Parathyroid adenoma (tissue), 2 donors: ENCODE measurements at regions not wholly inside any gene's neighbourhood (a gene's known extent, or its start where the extent isn't known, plus 50 kb on each side); places are given as distances from the start of the nearest gene placed in this dataset.

Experiments
- H2AFZ ChIP-seq: fragments of 300-600 bp; sonication (generic); one replicate; pipeline ENCODE4 v1.7.0; 2017; ENCODE audit warnings: antibody characterized with exemption, mild to moderate bottlenecking
- H3K27ac ChIP-seq: fragments of 300-600 bp; sonication (generic); one replicate; pipeline ENCODE4 v1.7.0; 2017
- H3K27me3 ChIP-seq: fragments of 300-600 bp; sonication (generic); one replicate; pipeline ENCODE4 v1.7.0; 2017; ENCODE audit warnings: low read length; ENCODE audit not compliant: control insufficient read depth, insufficient read depth
- H3K36me3 ChIP-seq: fragments of 300-600 bp; sonication (generic); one replicate; pipeline ENCODE4 v1.7.0; 2017; ENCODE audit warnings: low read length; ENCODE audit not compliant: control insufficient read depth, insufficient read depth
- H3K4me1 ChIP-seq: fragments of 300-600 bp; sonication (generic); one replicate; pipeline ENCODE4 v1.7.0; 2017; ENCODE audit warnings: control low read depth
- H3K4me2 ChIP-seq: fragments of 300-600 bp; sonication (generic); one replicate; pipeline ENCODE4 v1.7.0; 2017; ENCODE audit warnings: low read length
- H3K4me3 ChIP-seq: fragments of 300-600 bp; sonication (generic); one replicate; pipeline ENCODE4 v1.7.0; 2017; ENCODE audit warnings: low read depth, low read length
- H3K79me2 ChIP-seq: fragments of 300-600 bp; sonication (generic); one replicate; pipeline ENCODE4 v1.7.0; 2017; ENCODE audit warnings: control low read depth
- H3K9ac ChIP-seq: fragments of 300-600 bp; sonication (generic); one replicate; pipeline ENCODE4 v1.7.0; 2017; ENCODE audit warnings: mild to moderate bottlenecking
- H3K9me3 ChIP-seq: fragments of 300-600 bp; sonication (generic); one replicate; pipeline ENCODE4 v1.7.0; 2017; ENCODE audit warnings: low read length; ENCODE audit not compliant: control insufficient read depth
- TF ChIP-seq, protein P1 (sequence below): fragments of 300-600 bp; sonication (generic); IDR thresholded peaks from one replicate; pipeline ENCODE4 v1.7.0; 2017; ENCODE audit warnings: antibody characterized with exemption, mild to moderate bottlenecking
- donor health status: primary hyperparathyroidism.

DNA sequence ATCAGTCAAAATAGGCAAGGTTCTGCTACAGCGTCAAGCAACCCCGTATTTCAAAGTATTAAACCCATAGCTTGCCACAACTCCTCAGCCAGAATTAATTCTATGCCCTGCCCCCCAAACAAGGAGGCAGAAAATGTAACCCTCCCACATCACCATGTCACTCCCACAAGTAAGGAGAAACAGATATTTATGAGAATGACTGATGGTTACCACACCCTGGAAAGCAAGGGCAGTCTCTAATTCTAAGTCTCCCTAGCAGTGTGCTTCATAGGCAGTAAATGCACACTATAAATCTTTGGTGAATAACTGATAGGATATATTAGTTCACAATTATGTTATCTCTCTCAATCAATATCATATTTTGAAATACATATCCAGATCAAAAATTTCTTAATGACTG, 228.0 kb upstream of the SLC14A2 start:
- TF ChIP-seq, protein P1, sequence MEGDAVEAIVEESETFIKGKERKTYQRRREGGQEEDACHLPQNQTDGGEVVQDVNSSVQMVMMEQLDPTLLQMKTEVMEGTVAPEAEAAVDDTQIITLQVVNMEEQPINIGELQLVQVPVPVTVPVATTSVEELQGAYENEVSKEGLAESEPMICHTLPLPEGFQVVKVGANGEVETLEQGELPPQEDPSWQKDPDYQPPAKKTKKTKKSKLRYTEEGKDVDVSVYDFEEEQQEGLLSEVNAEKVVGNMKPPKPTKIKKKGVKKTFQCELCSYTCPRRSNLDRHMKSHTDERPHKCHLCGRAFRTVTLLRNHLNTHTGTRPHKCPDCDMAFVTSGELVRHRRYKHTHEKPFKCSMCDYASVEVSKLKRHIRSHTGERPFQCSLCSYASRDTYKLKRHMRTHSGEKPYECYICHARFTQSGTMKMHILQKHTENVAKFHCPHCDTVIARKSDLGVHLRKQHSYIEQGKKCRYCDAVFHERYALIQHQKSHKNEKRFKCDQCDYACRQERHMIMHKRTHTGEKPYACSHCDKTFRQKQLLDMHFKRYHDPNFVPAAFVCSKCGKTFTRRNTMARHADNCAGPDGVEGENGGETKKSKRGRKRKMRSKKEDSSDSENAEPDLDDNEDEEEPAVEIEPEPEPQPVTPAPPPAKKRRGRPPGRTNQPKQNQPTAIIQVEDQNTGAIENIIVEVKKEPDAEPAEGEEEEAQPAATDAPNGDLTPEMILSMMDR, result no peak
- Histone ChIP-seq H3K4me3 (no peak overlapping the region), H3K27ac (no peak overlapping the region), H3K9ac (no peak overlapping the region), H3K27me3 (no peaks in the 10 kb centered on the region), H3K36me3 (no peaks in the 10 kb centered on the region), H3K4me2 (no peak overlapping the region), H3K4me1 (peaks cover 7% of the 10 kb centered on the region), H2AFZ (no peak overlapping the region), H3K79me2 (no peaks in the 10 kb centered on the region), H3K9me3 (no peaks in the 10 kb centered on the region)

DNA sequence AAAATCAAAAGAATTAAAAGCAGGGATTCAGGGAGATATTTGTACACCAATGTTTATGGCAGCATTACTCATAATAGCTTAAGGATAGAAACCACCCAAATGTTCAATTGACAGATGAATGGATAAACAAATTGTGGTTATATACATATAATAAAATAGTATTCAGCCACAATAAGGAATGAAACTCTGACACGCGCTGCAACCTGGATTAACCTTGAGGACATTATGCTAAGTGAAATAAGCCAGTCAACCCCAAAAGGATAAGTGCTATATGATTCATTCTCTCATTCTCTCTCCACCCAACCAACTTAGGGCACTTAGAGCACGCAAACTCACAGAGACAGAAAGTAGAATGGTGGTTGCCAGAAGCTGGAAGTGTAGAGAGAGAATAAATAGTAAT, 216.8 kb upstream of the SLC14A2 start:
- TF ChIP-seq, protein P1, result no peak
- no peak overlapping the region for H3K9ac ChIP-seq

DNA sequence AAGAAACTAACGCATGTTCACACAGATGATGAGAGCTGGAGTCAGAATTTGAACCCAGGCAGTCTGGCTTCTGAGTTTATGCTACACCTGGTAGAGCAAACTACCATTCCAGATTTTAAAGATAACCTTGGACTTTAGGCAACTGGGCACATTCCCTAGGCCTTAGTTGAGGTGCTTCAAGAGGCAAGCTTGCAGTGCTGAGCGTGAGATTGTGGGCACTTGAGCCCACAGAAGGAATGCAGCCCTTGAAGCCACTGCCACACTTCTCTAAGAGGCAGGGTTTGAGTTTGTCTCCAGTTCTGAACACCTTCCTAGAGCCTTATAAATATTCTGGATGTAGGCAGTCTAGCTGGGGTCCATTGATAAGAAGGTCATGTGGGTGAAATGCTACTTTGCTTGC, 216.1 kb upstream of the SLC14A2 start:
- no peaks in the 10 kb centered on the region for H3K79me2 ChIP-seq
- TF ChIP-seq, protein P1, result no peak

More for the DNA sequence above, 216.8 kb upstream of the SLC14A2 start:
- H3K4me3 ChIP-seq, result no peak overlapping the region
- H3K4me1 ChIP-seq, result no peaks in the 10 kb centered on the region
- H3K36me3 ChIP-seq, result no peaks in the 10 kb centered on the region
- H3K4me2 ChIP-seq, result no peak overlapping the region
- no peak overlapping the region for H2AFZ ChIP-seq
- no peak overlapping the region for H3K27ac ChIP-seq
- H3K79me2 ChIP-seq, result no peaks in the 10 kb centered on the region
- no peaks in the 10 kb centered on the region for H3K9me3 ChIP-seq
- no peaks in the 10 kb centered on the region for H3K27me3 ChIP-seq

DNA sequence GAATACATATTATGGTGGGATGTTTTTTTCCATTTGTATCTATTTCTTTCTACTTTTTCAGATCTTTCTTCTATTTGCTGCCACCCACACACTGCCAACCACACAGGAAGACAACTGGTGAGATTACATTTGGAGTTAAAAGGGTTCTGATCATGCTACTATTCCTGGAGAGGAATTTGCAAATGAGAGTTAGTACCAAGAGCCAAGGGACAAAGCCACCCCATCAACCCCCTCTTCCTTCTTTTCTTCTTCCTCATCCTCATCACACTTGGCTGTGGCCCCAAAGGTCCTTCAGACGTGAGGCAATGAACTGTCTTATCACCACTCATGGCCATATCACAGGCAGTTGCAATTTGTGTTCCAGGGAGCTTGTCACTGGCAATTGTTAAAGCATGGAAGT, 215.6 kb upstream of the SLC14A2 start:
- no peaks in the 10 kb centered on the region for H3K4me1 ChIP-seq
- no peak overlapping the region for H3K4me2 ChIP-seq
- H3K79me2 ChIP-seq, result no peaks in the 10 kb centered on the region
- TF ChIP-seq, protein P1, result no peak
- H3K27ac ChIP-seq, result no peak overlapping the region
- H3K27me3 ChIP-seq, result no peaks in the 10 kb centered on the region
- H3K4me3 ChIP-seq, result no peak overlapping the region
- no peaks in the 10 kb centered on the region for H3K9me3 ChIP-seq
- no peak overlapping the region for H3K9ac ChIP-seq
- H2AFZ ChIP-seq, result no peak overlapping the region
- no peaks in the 10 kb centered on the region for H3K36me3 ChIP-seq

More for the DNA sequence above, 216.1 kb upstream of the SLC14A2 start:
- H3K27me3 ChIP-seq, result no peaks in the 10 kb centered on the region
- H3K4me3 ChIP-seq, result no peak overlapping the region
- no peak overlapping the region for H3K27ac ChIP-seq
- no peaks in the 10 kb centered on the region for H3K36me3 ChIP-seq
- no peak overlapping the region for H3K4me2 ChIP-seq
- H3K9me3 ChIP-seq, result no peaks in the 10 kb centered on the region
- no peaks in the 10 kb centered on the region for H3K4me1 ChIP-seq
- no peak overlapping the region for H3K9ac ChIP-seq
- H2AFZ ChIP-seq, result no peak overlapping the region

DNA sequence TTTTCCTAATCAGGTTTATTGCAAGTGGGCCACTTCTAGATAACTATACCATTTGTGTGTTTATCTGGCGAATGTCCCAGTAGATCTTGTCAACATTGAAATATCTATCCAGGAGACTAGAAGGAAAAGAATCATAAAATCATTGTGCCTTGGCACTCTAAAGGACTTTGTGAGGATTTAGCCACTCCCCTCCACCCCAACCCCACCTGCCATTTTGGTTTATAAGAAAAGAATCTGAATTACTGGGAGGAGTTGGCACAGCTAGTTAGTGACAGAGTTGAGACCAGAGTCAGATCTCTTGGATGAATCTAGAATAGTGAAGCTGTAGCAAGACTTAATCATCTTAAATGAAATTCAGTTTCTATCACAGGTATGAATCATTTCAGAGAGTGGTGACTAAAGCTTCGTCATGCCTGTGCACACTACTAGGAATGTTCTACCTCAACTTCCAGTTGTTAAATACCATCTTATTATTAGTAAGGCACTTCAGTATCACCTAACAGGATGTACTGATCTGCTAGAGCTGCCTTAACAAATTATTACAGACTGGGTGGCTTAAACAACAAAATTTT, 212.7 kb upstream of the SLC14A2 start:
- no peaks in the 10 kb centered on the region for H3K36me3 ChIP-seq
- no peaks in the 10 kb centered on the region for H3K79me2 ChIP-seq

More for the DNA sequence above, 212.7 kb upstream of the SLC14A2 start:
- TF ChIP-seq, protein P1, result no peak
- Histone ChIP-seq H3K4me1 (no peaks in the 10 kb centered on the region), H3K27ac (no peak overlapping the region), H3K9ac (no peak overlapping the region), H3K27me3 (no peaks in the 10 kb centered on the region), H3K4me3 (no peak overlapping the region), H3K4me2 (no peak overlapping the region), H3K9me3 (no peaks in the 10 kb centered on the region), H2AFZ (no peak overlapping the region)
